ENCODE measurements at regions not wholly inside any gene's neighbourhood (a gene's known extent, or its start where the extent isn't known, plus 50 kb on each side); places are given as distances from the start of the nearest gene placed in this dataset.

Small RNA genes lying in the stretch of these regions (small RNA-seq; reads per million reads assigned to genes)
- 0 reads per million in 4 donors for gene CU639417.2
